ENCODE measurements at regions not wholly inside any gene's neighbourhood (a gene's known extent, or its start where the extent isn't known, plus 50 kb on each side); places are given as distances from the start of the nearest gene placed in this dataset.
A peak's percentile ranks its signal among the peaks of the same experiment; 100 is the strongest.

DNA sequence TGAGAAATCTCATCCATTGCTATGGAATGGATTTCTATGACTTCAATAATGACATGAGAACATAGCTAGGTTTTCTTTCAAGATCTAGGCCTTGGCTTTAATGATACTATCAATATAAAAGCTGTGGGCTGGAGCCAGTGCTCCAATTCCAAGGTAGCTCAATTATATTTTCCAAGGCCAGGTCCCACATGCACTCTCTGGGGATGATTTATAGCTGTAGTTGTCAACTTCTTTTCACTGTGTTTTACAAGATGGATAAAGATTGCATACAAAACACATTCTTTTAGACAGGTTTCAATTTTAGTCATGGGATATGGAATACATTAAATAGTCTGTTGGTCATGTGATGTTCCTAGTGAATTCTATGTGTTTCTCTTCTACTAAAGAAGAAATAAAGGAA is 156.7 kb downstream of the DCAF12L1 start:
- intact Hi-C loops (cut with DNase I), result no loop called here
- no peaks in the 10 kb centered on the region for H3K27me3 ChIP-seq
- no peak overlapping the region for H3K4me3 ChIP-seq
- no peak for ATAC-seq
- DNase-seq, result no peak
- H3K27ac ChIP-seq, result no peak overlapping the region
- H3K4me1 ChIP-seq, result no peaks in the 10 kb centered on the region
- no peaks in the 10 kb centered on the region for H3K9me3 ChIP-seq
- H3K36me3 ChIP-seq, result no peaks in the 10 kb centered on the region
- TF ChIP-seq, protein P1, sequence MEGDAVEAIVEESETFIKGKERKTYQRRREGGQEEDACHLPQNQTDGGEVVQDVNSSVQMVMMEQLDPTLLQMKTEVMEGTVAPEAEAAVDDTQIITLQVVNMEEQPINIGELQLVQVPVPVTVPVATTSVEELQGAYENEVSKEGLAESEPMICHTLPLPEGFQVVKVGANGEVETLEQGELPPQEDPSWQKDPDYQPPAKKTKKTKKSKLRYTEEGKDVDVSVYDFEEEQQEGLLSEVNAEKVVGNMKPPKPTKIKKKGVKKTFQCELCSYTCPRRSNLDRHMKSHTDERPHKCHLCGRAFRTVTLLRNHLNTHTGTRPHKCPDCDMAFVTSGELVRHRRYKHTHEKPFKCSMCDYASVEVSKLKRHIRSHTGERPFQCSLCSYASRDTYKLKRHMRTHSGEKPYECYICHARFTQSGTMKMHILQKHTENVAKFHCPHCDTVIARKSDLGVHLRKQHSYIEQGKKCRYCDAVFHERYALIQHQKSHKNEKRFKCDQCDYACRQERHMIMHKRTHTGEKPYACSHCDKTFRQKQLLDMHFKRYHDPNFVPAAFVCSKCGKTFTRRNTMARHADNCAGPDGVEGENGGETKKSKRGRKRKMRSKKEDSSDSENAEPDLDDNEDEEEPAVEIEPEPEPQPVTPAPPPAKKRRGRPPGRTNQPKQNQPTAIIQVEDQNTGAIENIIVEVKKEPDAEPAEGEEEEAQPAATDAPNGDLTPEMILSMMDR (IDR thresholded peaks at IDR 0.05), result no peak
- TF ChIP-seq POLR2A (IDR thresholded peaks at IDR 0.05), result no peak

- no peaks in the 10 kb centered on the region for H3K4me1 ChIP-seq
- H3K27ac ChIP-seq, result no peak overlapping the region
- no peaks in the 10 kb centered on the region for H3K27me3 ChIP-seq
- H3K4me3 ChIP-seq, result no peak overlapping the region
- intact Hi-C loops (cut with DNase I), result no loop called here
- TF ChIP-seq, protein P1 (IDR thresholded peaks at IDR 0.05), result no peak
- TF ChIP-seq POLR2A (IDR thresholded peaks at IDR 0.05), result no peak
- H3K36me3 ChIP-seq, result no peaks in the 10 kb centered on the region
- DNase-seq (no peak), ATAC-seq (no peak)
- H3K9me3 ChIP-seq, result no peaks in the 10 kb centered on the region
- 23% methylated on average over 2 of the region's 2 CpGs for WGBS (ENCODE audit: insufficient coverage, low coverage, low lambda C conversion rate, missing lambda C conversion rate)
Measured at GRCh38 chrX:126394681-126395080, 157.9 kb downstream of the DCAF12L1 start.

GRCh38 chrX:126393284-126393683 is 159.3 kb downstream of the DCAF12L1 start:
- Histone ChIP-seq H3K27ac (no peak overlapping the region), H3K4me1 (no peaks in the 10 kb centered on the region), H3K4me3 (no peak overlapping the region), H3K27me3 (no peaks in the 10 kb centered on the region), H3K36me3 (no peaks in the 10 kb centered on the region), H3K9me3 (no peaks in the 10 kb centered on the region)
- intact Hi-C loops (cut with DNase I), result no loop called here
- DNase-seq, result no peak
- WGBS (ENCODE audit: insufficient coverage, low coverage, low lambda C conversion rate, missing lambda C conversion rate), result 22% methylated on average over 3 of the region's 3 CpGs
- ATAC-seq, result no peak
- TF ChIP-seq, protein P1 (IDR thresholded peaks at IDR 0.05), result no peak
- no peak for TF ChIP-seq POLR2A (IDR thresholded peaks at IDR 0.05)

DNA sequence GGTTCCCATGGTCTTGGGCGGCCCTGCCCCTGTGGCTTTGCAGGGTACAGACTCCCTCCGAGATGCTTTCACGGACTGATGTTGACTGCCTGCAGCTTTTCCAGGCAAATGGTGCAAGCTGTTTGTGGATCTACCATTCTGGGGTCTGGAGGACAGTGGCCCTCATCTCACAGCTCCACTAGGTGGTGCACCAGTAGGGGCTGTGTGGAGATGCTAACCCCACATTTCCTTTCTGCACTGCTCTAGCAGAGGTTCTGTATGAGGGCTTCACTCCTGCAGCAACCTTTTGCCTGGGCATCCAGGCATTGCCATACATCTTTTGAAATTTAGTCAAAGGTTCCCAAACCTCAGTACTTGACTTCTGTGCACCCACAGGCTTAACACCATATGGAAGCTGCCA is 176.1 kb downstream of the DCAF12L1 start:
- Histone ChIP-seq H3K27me3 (no peaks in the 10 kb centered on the region), H3K27ac (no peak overlapping the region), H3K4me1 (no peaks in the 10 kb centered on the region), H3K36me3 (no peaks in the 10 kb centered on the region), H3K9me3 (peaks cover 0 to 3% (median 0%) of the 10 kb centered on the region in 4 donors), H3K4me3 (no peak overlapping the region)
- no CpG with 5 or more reads among the region's 3 CpGs for WGBS (ENCODE audit: insufficient coverage, low coverage, low lambda C conversion rate, missing lambda C conversion rate)
- TF ChIP-seq, protein P1 (IDR thresholded peaks at IDR 0.05), result no peak
- TF ChIP-seq POLR2A (IDR thresholded peaks at IDR 0.05), result no peak
- ATAC-seq, result no peak
- no peak for DNase-seq
- intact Hi-C loops (cut with DNase I), result no loop called here

GRCh38 chrX:126342859-126343258 is 176.8 kb upstream of the DCAF12L2 start:
- Histone ChIP-seq H3K4me3 (no peak overlapping the region), H3K36me3 (no peaks in the 10 kb centered on the region), H3K27ac (no peak overlapping the region), H3K4me1 (no peaks in the 10 kb centered on the region), H3K27me3 (no peaks in the 10 kb centered on the region), H3K9me3 (no peaks in the 10 kb centered on the region)
- DNase-seq (peak in 2 of 3 donors; percentile 27 to 43), ATAC-seq (peak in 3 of 4 donors; percentile 48 to 89 (median 81))
- TF ChIP-seq, protein P1 (IDR thresholded peaks at IDR 0.05), result no peak
- no peak for TF ChIP-seq POLR2A (IDR thresholded peaks at IDR 0.05)
- intact Hi-C loops (cut with DNase I), result no loop called here
